ENCODE measurements at regions not wholly inside any gene's neighbourhood (a gene's known extent, or its start where the extent isn't known, plus 50 kb on each side); places are given as distances from the start of the nearest gene placed in this dataset.

- TF ChIP-seq, protein P1, sequence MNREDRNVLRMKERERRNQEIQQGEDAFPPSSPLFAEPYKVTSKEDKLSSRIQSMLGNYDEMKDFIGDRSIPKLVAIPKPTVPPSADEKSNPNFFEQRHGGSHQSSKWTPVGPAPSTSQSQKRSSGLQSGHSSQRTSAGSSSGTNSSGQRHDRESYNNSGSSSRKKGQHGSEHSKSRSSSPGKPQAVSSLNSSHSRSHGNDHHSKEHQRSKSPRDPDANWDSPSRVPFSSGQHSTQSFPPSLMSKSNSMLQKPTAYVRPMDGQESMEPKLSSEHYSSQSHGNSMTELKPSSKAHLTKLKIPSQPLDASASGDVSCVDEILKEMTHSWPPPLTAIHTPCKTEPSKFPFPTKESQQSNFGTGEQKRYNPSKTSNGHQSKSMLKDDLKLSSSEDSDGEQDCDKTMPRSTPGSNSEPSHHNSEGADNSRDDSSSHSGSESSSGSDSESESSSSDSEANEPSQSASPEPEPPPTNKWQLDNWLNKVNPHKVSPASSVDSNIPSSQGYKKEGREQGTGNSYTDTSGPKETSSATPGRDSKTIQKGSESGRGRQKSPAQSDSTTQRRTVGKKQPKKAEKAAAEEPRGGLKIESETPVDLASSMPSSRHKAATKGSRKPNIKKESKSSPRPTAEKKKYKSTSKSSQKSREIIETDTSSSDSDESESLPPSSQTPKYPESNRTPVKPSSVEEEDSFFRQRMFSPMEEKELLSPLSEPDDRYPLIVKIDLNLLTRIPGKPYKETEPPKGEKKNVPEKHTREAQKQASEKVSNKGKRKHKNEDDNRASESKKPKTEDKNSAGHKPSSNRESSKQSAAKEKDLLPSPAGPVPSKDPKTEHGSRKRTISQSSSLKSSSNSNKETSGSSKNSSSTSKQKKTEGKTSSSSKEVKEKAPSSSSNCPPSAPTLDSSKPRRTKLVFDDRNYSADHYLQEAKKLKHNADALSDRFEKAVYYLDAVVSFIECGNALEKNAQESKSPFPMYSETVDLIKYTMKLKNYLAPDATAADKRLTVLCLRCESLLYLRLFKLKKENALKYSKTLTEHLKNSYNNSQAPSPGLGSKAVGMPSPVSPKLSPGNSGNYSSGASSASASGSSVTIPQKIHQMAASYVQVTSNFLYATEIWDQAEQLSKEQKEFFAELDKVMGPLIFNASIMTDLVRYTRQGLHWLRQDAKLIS (CRISPR knock-in tag; IDR thresholded peaks at IDR 0.05; ENCODE audit: borderline replicate concordance): no peak
- TF ChIP-seq NFE2L1 (CRISPR knock-in tag; IDR thresholded peaks at IDR 0.05) (no peak), AR (CRISPR knock-in tag; IDR thresholded peaks at IDR 0.05) (no peak), ZNF416 (CRISPR knock-in tag; IDR thresholded peaks at IDR 0.05) (no peak), ZNF671 (CRISPR knock-in tag; IDR thresholded peaks at IDR 0.05) (no peak), NR1H2 (CRISPR knock-in tag; IDR thresholded peaks at IDR 0.05) (no peak), TEAD4 (CRISPR knock-in tag; IDR thresholded peaks at IDR 0.05) (no peak), ERG (CRISPR knock-in tag; IDR thresholded peaks at IDR 0.05) (no peak), ZNF121 (CRISPR knock-in tag; IDR thresholded peaks at IDR 0.05) (no peak), ZNF232 (CRISPR knock-in tag; IDR thresholded peaks at IDR 0.05) (no peak)
- TF ChIP-seq, protein P2, sequence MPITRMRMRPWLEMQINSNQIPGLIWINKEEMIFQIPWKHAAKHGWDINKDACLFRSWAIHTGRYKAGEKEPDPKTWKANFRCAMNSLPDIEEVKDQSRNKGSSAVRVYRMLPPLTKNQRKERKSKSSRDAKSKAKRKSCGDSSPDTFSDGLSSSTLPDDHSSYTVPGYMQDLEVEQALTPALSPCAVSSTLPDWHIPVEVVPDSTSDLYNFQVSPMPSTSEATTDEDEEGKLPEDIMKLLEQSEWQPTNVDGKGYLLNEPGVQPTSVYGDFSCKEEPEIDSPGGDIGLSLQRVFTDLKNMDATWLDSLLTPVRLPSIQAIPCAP (CRISPR knock-in tag; IDR thresholded peaks at IDR 0.05): no peak
- TF ChIP-seq, protein P3, sequence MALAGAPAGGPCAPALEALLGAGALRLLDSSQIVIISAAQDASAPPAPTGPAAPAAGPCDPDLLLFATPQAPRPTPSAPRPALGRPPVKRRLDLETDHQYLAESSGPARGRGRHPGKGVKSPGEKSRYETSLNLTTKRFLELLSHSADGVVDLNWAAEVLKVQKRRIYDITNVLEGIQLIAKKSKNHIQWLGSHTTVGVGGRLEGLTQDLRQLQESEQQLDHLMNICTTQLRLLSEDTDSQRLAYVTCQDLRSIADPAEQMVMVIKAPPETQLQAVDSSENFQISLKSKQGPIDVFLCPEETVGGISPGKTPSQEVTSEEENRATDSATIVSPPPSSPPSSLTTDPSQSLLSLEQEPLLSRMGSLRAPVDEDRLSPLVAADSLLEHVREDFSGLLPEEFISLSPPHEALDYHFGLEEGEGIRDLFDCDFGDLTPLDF (CRISPR knock-in tag; IDR thresholded peaks at IDR 0.05): no peak
- TF ChIP-seq, protein P4, sequence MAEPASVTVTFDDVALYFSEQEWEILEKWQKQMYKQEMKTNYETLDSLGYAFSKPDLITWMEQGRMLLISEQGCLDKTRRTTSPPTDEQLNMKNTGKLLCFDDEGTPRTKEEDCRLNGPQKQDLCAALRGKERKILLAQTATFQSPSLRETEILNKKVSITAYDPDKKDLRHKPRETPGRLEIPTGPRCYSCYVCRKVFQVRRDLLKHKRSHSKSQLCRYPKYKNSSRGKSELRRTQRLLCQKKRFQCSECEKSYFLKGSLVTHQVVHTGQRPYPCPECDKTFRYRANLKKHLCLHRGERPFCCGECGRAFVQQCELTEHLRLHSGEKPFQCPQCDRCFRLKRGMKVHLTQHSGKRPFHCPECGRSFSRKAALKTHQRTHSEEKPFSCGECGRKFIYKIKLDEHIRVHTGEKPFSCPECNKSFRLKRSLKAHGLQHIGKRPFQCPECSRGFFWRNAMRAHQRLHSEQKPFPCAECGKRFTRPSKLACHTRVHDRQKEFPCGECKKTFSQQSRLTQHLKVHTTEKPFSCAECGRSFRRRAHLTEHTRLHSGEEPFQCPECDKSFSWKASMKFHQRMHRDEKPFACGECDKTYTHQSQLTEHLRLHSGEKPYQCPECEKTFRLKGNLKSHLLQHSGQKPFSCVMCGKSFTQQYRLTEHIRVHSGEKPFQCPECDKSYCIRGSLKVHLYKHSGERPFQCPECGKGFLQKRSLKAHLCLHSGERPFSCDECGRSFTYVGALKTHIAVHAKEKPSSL (CRISPR knock-in tag; conservative IDR thresholded peaks at IDR 0.05): no peak
- TF ChIP-seq, protein P5, sequence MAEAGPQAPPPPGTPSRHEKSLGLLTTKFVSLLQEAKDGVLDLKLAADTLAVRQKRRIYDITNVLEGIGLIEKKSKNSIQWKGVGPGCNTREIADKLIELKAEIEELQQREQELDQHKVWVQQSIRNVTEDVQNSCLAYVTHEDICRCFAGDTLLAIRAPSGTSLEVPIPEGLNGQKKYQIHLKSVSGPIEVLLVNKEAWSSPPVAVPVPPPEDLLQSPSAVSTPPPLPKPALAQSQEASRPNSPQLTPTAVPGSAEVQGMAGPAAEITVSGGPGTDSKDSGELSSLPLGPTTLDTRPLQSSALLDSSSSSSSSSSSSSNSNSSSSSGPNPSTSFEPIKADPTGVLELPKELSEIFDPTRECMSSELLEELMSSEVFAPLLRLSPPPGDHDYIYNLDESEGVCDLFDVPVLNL (CRISPR knock-in tag; IDR thresholded peaks at IDR 0.05; ENCODE audit: borderline replicate concordance, low read depth): no peak
- TF ChIP-seq, protein P6, sequence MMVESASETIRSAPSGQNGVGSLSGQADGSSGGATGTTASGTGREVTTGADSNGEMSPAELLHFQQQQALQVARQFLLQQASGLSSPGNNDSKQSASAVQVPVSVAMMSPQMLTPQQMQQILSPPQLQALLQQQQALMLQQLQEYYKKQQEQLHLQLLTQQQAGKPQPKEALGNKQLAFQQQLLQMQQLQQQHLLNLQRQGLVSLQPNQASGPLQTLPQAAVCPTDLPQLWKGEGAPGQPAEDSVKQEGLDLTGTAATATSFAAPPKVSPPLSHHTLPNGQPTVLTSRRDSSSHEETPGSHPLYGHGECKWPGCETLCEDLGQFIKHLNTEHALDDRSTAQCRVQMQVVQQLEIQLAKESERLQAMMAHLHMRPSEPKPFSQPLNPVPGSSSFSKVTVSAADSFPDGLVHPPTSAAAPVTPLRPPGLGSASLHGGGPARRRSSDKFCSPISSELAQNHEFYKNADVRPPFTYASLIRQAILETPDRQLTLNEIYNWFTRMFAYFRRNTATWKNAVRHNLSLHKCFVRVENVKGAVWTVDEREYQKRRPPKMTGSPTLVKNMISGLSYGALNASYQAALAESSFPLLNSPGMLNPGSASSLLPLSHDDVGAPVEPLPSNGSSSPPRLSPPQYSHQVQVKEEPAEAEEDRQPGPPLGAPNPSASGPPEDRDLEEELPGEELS (CRISPR knock-in tag; IDR thresholded peaks at IDR 0.05): no peak
These were observed 219.4 kb upstream of the ARL4C start (continued) for GRCh38 chr2:234716271-234716670.

Measured in WTC11 (cell line).